ENCODE measurements at regions not wholly inside any gene's neighbourhood (a gene's known extent, or its start where the extent isn't known, plus 50 kb on each side); places are given as distances from the start of the nearest gene placed in this dataset.

DNA sequence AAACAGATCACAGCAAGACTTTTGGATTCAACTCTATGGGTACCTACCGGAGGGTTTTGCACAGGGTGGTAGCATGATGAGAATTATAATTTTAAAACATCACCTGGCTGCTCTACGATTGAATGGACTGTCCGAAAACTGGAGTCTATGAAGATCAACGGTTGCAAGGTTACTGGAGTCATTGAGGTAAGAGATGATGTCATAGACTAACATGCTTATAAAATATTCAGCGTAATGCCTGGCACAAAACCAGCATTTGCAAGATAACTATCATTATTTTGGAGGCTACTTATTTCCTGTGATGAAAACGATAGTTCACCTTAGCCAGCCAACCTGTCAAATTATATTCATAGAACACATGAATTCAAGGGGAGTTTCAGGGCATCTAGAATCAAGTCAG is 580.6 kb upstream of the TBX3 start:
- Mint-ChIP-seq H3K27ac (no peak overlapping the region), H3K9me3 (peaks cover 0 to 2% (median 0%) of the 10 kb centered on the region in 7 donors), H3K36me3 (no peaks in the 10 kb centered on the region), H3K4me3 (no peak overlapping the region), H3K27me3 (ENCODE audit: low read depth in 3 of 3) (no peaks in the 10 kb centered on the region), H3K4me1 (no peaks in the 10 kb centered on the region)
- H3K9ac ChIP-seq (ENCODE audit: insufficient read depth, low read length, poor library complexity, severe bottlenecking) = no peak overlapping the region
- TF ChIP-seq, protein P1, sequence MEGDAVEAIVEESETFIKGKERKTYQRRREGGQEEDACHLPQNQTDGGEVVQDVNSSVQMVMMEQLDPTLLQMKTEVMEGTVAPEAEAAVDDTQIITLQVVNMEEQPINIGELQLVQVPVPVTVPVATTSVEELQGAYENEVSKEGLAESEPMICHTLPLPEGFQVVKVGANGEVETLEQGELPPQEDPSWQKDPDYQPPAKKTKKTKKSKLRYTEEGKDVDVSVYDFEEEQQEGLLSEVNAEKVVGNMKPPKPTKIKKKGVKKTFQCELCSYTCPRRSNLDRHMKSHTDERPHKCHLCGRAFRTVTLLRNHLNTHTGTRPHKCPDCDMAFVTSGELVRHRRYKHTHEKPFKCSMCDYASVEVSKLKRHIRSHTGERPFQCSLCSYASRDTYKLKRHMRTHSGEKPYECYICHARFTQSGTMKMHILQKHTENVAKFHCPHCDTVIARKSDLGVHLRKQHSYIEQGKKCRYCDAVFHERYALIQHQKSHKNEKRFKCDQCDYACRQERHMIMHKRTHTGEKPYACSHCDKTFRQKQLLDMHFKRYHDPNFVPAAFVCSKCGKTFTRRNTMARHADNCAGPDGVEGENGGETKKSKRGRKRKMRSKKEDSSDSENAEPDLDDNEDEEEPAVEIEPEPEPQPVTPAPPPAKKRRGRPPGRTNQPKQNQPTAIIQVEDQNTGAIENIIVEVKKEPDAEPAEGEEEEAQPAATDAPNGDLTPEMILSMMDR (IDR thresholded peaks at IDR 0.05) = no peak
- no peak overlapping the region for H3K27ac ChIP-seq (ENCODE audit: low read depth in 1 of 2, low read length in 2 of 2)
- no peaks in the 10 kb centered on the region for H3K36me3 ChIP-seq (replicated peaks in 1 of 2; ENCODE audit: control insufficient read depth in 1 of 2, insufficient read depth in 2 of 2, low read length in 2 of 2)
- H3K27me3 ChIP-seq (ENCODE audit: control insufficient read depth in 2 of 2, insufficient read depth in 2 of 2, low read length in 2 of 2) = no peaks in the 10 kb centered on the region
- DNase-seq = no peak
- no peak overlapping the region for H2AFZ ChIP-seq (ENCODE audit: insufficient read depth, low read depth, low read length, poor library complexity, severe bottlenecking)
- no peaks in the 10 kb centered on the region for H3K4me1 ChIP-seq (ENCODE audit: control insufficient read depth in 1 of 2, insufficient read depth in 2 of 2, low read length in 2 of 2)
- intact Hi-C loops (cut with micrococcal nuclease) = no loop called here
- no peaks in the 10 kb centered on the region for H3K79me2 ChIP-seq (ENCODE audit: insufficient read depth, low read length)
- no peak overlapping the region for H3K4me2 ChIP-seq (replicated peaks; ENCODE audit: extremely low read depth, low read length, poor library complexity, severe bottlenecking)
- H4K20me1 ChIP-seq (ENCODE audit: insufficient read depth, low read length) = no peaks in the 10 kb centered on the region
- no peak overlapping the region for H3K4me3 ChIP-seq (replicated peaks in 1 of 3; ENCODE audit: low read depth in 2 of 3, low read length in 3 of 3)
- 80% methylated on average over 1 of the region's 6 CpGs for WGBS (ENCODE audit: insufficient coverage)
- no peaks in the 10 kb centered on the region for H3K9me3 ChIP-seq (replicated peaks in 1 of 2; ENCODE audit: control insufficient read depth in 1 of 2, insufficient read depth in 1 of 2, low read length in 2 of 2)

DNA sequence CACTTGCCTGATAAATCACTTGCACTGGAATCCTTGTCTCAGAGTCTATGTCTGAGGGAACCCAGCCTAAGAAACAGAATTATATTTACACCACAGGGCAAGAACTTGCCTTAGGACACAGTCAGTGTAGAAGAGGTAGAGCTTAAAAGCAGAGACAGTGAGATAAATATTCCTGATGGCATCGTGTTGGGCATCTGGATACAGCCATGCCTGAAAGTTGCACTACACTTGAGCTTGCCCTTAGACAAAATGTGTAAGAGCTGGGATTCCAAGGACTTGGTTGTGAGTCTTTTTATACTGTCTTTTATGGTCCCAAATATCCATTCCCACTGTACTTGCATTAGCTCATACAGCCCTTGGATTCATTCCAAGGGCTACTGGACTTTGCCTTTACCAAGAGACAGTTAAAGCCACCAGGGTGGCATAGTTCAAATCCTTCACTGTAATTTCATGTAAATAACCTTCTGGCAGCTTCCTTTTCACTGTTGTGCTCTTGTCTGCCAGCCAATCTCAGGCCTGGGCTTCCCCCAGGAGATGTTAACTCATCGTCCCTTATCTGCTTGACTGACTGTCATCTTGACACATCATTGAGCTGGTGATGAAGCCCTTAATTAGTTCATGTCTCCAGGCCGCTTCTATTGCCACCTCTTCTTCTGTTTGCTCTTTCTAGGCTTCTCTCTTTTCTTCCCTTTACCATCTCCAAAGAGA is 577.9 kb upstream of the TBX3 start:
- whole genome bisulfite sequencing (ENCODE audit: insufficient coverage) = 68% methylated on average over 2 of the region's 3 CpGs
- H3K27me3 ChIP-seq (ENCODE audit: control insufficient read depth in 2 of 2, insufficient read depth in 2 of 2, low read length in 2 of 2) = no peaks in the 10 kb centered on the region
- no peaks in the 10 kb centered on the region for H3K9me3 ChIP-seq (replicated peaks in 1 of 2; ENCODE audit: control insufficient read depth in 1 of 2, insufficient read depth in 1 of 2, low read length in 2 of 2)
- no peak overlapping the region for H3K9ac ChIP-seq (ENCODE audit: insufficient read depth, low read length, poor library complexity, severe bottlenecking)
- H3K4me1 Mint-ChIP-seq = no peaks in the 10 kb centered on the region
- H3K4me1 ChIP-seq (ENCODE audit: control insufficient read depth in 1 of 2, insufficient read depth in 2 of 2, low read length in 2 of 2) = no peaks in the 10 kb centered on the region
- no peak for DNase-seq
- H3K27ac ChIP-seq (ENCODE audit: low read depth in 1 of 2, low read length in 2 of 2) = no peak overlapping the region
- H3K9me3 Mint-ChIP-seq = peaks cover 0 to 5% (median 0%) of the 10 kb centered on the region in 7 donors
- no peak overlapping the region for H3K4me2 ChIP-seq (replicated peaks; ENCODE audit: extremely low read depth, low read length, poor library complexity, severe bottlenecking)
- H3K79me2 ChIP-seq (ENCODE audit: insufficient read depth, low read length) = no peaks in the 10 kb centered on the region
- H3K27me3 Mint-ChIP-seq (ENCODE audit: low read depth in 3 of 3) = no peaks in the 10 kb centered on the region
- H3K27ac Mint-ChIP-seq = no peak overlapping the region
- no peak overlapping the region for H2AFZ ChIP-seq (ENCODE audit: insufficient read depth, low read depth, low read length, poor library complexity, severe bottlenecking)
- no peaks in the 10 kb centered on the region for H4K20me1 ChIP-seq (ENCODE audit: insufficient read depth, low read length)
- H3K4me3 ChIP-seq (replicated peaks in 1 of 3; ENCODE audit: low read depth in 2 of 3, low read length in 3 of 3) = no peak overlapping the region
- no peaks in the 10 kb centered on the region for H3K36me3 ChIP-seq (replicated peaks in 1 of 2; ENCODE audit: control insufficient read depth in 1 of 2, insufficient read depth in 2 of 2, low read length in 2 of 2)
- TF ChIP-seq, protein P1 (IDR thresholded peaks at IDR 0.05) = no peak
- H3K4me3 Mint-ChIP-seq = no peak overlapping the region
- intact Hi-C loops (cut with micrococcal nuclease) = no loop called here
- no peaks in the 10 kb centered on the region for H3K36me3 Mint-ChIP-seq
